Natural killer cell (primary cell): ENCODE measurements at regions not wholly inside any gene's neighbourhood (a gene's known extent, or its start where the extent isn't known, plus 50 kb on each side); places are given as distances from the start of the nearest gene placed in this dataset.
"Not testable (repeated sequence)": the region's sequence is repeated elsewhere in the genome, so short reads cannot be mapped to it uniquely, and the experiment has no call there.

Experiments used
- ATAC-seq, 3 donors: fragments of 150-1000 bp in 2 of 3; fragments of 200-7000 bp in 1 of 3; cut with Tn5 transposase; 1 replicate in 1 of 3; 2 replicates in 2 of 3; pipeline ENCODE4 v1.10.0; 2021; ENCODE audit warnings: mild to moderate bottlenecking in 2 of 3, moderate library complexity in 2 of 3
- DNase-seq, 2 donors: peaks; one replicate each; pipeline versions ENCODE4 v3.0.0 to v3.0.0-alpha.2; 2013 to 2021; ENCODE audit warnings: mixed read lengths in 1 of 2
- H3K27ac ChIP-seq: one replicate; pipeline ENCODE4 v1.5.1; 2013; ENCODE audit warnings: mild to moderate bottlenecking, low read length
- H3K27me3 ChIP-seq: one replicate; pipeline ENCODE4 v1.6.1; 2013; ENCODE audit warnings: low read length; ENCODE audit not compliant: control insufficient read depth, insufficient read depth
- H3K36me3 ChIP-seq: one replicate; pipeline ENCODE4 v1.6.1; 2013; ENCODE audit warnings: low read length; ENCODE audit not compliant: control insufficient read depth, insufficient read depth
- H3K4me1 ChIP-seq: one replicate; pipeline ENCODE4 v1.6.1; 2013; ENCODE audit warnings: low read length; ENCODE audit not compliant: control insufficient read depth, insufficient read depth
- H3K4me3 ChIP-seq: one replicate; pipeline ENCODE4 v1.5.1; 2013; ENCODE audit warnings: low read length
- H3K9me3 ChIP-seq: one replicate; pipeline ENCODE4 v1.6.1; 2013; ENCODE audit warnings: low read length; ENCODE audit not compliant: control insufficient read depth, insufficient read depth
- H3K27ac Mint-ChIP-seq, 2 donors: one replicate each; pipeline ENCODE4 v1.8.0; 2022; ENCODE audit warnings: mild to moderate bottlenecking in 2 of 2, mixed read lengths in 2 of 2, moderate library complexity in 1 of 2
- H3K27me3 Mint-ChIP-seq, 2 donors: one replicate each; pipeline ENCODE4 v1.8.0; 2022; ENCODE audit warnings: low read depth in 2 of 2, mixed read lengths in 2 of 2
- H3K36me3 Mint-ChIP-seq: one replicate; pipeline ENCODE4 v1.8.0; 2022; ENCODE audit warnings: mixed read lengths
- H3K4me1 Mint-ChIP-seq, 2 donors: one replicate each; pipeline ENCODE4 v1.8.0; 2022; ENCODE audit warnings: mixed read lengths in 2 of 2
- H3K4me3 Mint-ChIP-seq: one replicate; pipeline ENCODE4 v1.8.0; 2022; ENCODE audit warnings: mild to moderate bottlenecking, moderate library complexity, mixed read lengths
- H3K9me3 Mint-ChIP-seq, 2 donors: one replicate each; pipeline ENCODE4 v1.8.0; 2022; ENCODE audit warnings: mixed read lengths in 2 of 2
- CTCF ChIP-seq: fragments of 200-600 bp; IDR thresholded peaks from one replicate; pipeline ENCODE4 v1.8.0; 2022; ENCODE audit warnings: antibody characterized with exemption
- WGBS: methylation state at CpG from one replicate; pipeline ENCODE4 v1.1.7; 2013; ENCODE audit warnings: missing lambda C conversion rate; ENCODE audit not compliant: insufficient coverage; 5-methylcytosine and 5-hydroxymethylcytosine counted together
- intact Hi-C: fragments of 100-400 bp; cut with micrococcal nuclease; formaldehyde crosslinking; loops from one replicate; pipeline ENCODE4 v1.14.2; 2022

GRCh38 chr9:42852133-42852930 is 668.9 kb downstream of the SPATA31A6 start:
- H3K27me3 ChIP-seq, H3K36me3 Mint-ChIP-seq, H3K9me3 ChIP-seq, H3K36me3 ChIP-seq, H3K4me1 ChIP-seq, intact Hi-C loops, H3K9me3 Mint-ChIP-seq, H3K27me3 Mint-ChIP-seq, H3K27ac ChIP-seq, H3K4me3 Mint-ChIP-seq: not testable (repeated sequence)
- peak; percentile 16 for TF ChIP-seq CTCF
- H3K4me1 Mint-ChIP-seq = peaks cover 0 to 13% of the 10 kb centered on the region in 2 donors
- 8% methylated on average over 66 of the region's 66 CpGs for WGBS
- peak overlapping the region in 1 of 2 donors; percentile 89 for H3K27ac Mint-ChIP-seq
- DNase-seq (peak; percentile 0 to 48), ATAC-seq (peak in 2 of 3 donors; percentile 59 to 78)
- peak overlapping the region; percentile 36 for H3K4me3 ChIP-seq

- 83% methylated on average over 1 of the region's 1 CpG for WGBS
- H3K9me3 Mint-ChIP-seq = not testable (repeated sequence)
Measured at GRCh38 chr9:42860133-42860532, 676.7 kb downstream of the SPATA31A6 start.

GRCh38 chr9:42862465-42862864 is 679.0 kb downstream of the SPATA31A6 start:
- H3K4me1 ChIP-seq, ATAC-seq, H3K4me3 Mint-ChIP-seq, H3K9me3 Mint-ChIP-seq, H3K27me3 Mint-ChIP-seq, H3K36me3 Mint-ChIP-seq, H3K27ac ChIP-seq, intact Hi-C loops, H3K27ac Mint-ChIP-seq, H3K4me3 ChIP-seq, DNase-seq, H3K4me1 Mint-ChIP-seq, H3K27me3 ChIP-seq, H3K36me3 ChIP-seq, H3K9me3 ChIP-seq: not testable (repeated sequence)
- WGBS = no CpG with 5 or more reads among the region's 1 CpG

More at GRCh38 chr9:42860133-42860532, 676.7 kb downstream of the SPATA31A6 start:
- H3K27ac ChIP-seq, ATAC-seq, H3K4me1 ChIP-seq, H3K36me3 ChIP-seq, H3K4me3 Mint-ChIP-seq, H3K36me3 Mint-ChIP-seq, DNase-seq, H3K4me3 ChIP-seq, intact Hi-C loops, H3K27me3 Mint-ChIP-seq, H3K4me1 Mint-ChIP-seq, H3K9me3 ChIP-seq, H3K27ac Mint-ChIP-seq, H3K27me3 ChIP-seq: not testable (repeated sequence)
